ENCODE measurements at regions not wholly inside any gene's neighbourhood (a gene's known extent, or its start where the extent isn't known, plus 50 kb on each side); places are given as distances from the start of the nearest gene placed in this dataset.

GRCh38 chr7:17007841-17008240 lies 126.1 kb upstream of the AGR3 start:
- TF ChIP-seq EZH2 (IDR thresholded peaks at IDR 0.05; ENCODE audit: borderline replicate concordance, insufficient read depth, low read length, poor library complexity, severe bottlenecking), result no peak
- TF ChIP-seq CTCF (IDR thresholded peaks at IDR 0.05; ENCODE audit: poor library complexity, severe bottlenecking), result no peak

Data from neural cell (in vitro differentiated cells).